COLO668 (cell line): ENCODE measurements at regions not wholly inside any gene's neighbourhood (a gene's known extent, or its start where the extent isn't known, plus 50 kb on each side); places are given as distances from the start of the nearest gene placed in this dataset.
A peak's percentile ranks its signal among the peaks of the same experiment; 100 is the strongest.
"Not testable (repeated sequence)": the region's sequence is repeated elsewhere in the genome, so short reads cannot be mapped to it uniquely, and the experiment has no call there.

Experiments used
- DNase-seq: peaks from one replicate; lab custom pipeline; 2025; ENCODE audit not compliant: unreplicated experiment; lab: John Stamatoyannopoulos, UW

GRCh38 chr12:29895966-29896365 lies 112.2 kb upstream of the TMTC1 start:
- no peak for DNase-seq

GRCh38 chr12:29893002-29893401 lies 109.3 kb upstream of the TMTC1 start:
- DNase-seq: no peak

- no peak for DNase-seq
These were observed 108.0 kb upstream of the TMTC1 start for GRCh38 chr12:29891792-29892191.

GRCh38 chr12:29889737-29890136 lies 106.0 kb upstream of the TMTC1 start:
- peak; percentile 47 for DNase-seq

GRCh38 chr12:29888777-29889176 lies 105.0 kb upstream of the TMTC1 start:
- DNase-seq: no peak

- DNase-seq: not testable (repeated sequence)
These were observed 101.2 kb upstream of the TMTC1 start for GRCh38 chr12:29884957-29885356.

GRCh38 chr12:29883941-29884554 lies 100.3 kb upstream of the TMTC1 start:
- no peak for DNase-seq

GRCh38 chr12:29883525-29883924 lies 99.8 kb upstream of the TMTC1 start:
- no peak for DNase-seq

- DNase-seq: no peak
These were observed 99.1 kb upstream of the TMTC1 start for GRCh38 chr12:29882846-29883245.

- DNase-seq: no peak
These were observed 97.2 kb upstream of the TMTC1 start for GRCh38 chr12:29880987-29881386.

GRCh38 chr12:29879606-29880308 lies 96.0 kb upstream of the TMTC1 start:
- no peak for DNase-seq

GRCh38 chr12:29869946-29870345 lies 86.2 kb upstream of the TMTC1 start:
- no peak for DNase-seq

GRCh38 chr12:29867823-29868222 lies 84.1 kb upstream of the TMTC1 start:
- DNase-seq: no peak

GRCh38 chr12:29863665-29864064 lies 79.9 kb upstream of the TMTC1 start:
- DNase-seq: no peak

GRCh38 chr12:29858270-29858786 lies 74.6 kb upstream of the TMTC1 start:
- DNase-seq: no peak

- no peak for DNase-seq
These were observed 63.5 kb upstream of the TMTC1 start for GRCh38 chr12:29847246-29847645.

- no peak for DNase-seq
These were observed 60.9 kb upstream of the TMTC1 start for GRCh38 chr12:29844667-29845066.

- no peak for DNase-seq
These were observed 59.3 kb upstream of the TMTC1 start for GRCh38 chr12:29843036-29843435.

- DNase-seq: no peak
These were observed 55.0 kb upstream of the TMTC1 start for GRCh38 chr12:29838768-29839167.
